Neural cell (in vitro differentiated cells): ENCODE measurements at regions not wholly inside any gene's neighbourhood (a gene's known extent, or its start where the extent isn't known, plus 50 kb on each side); places are given as distances from the start of the nearest gene placed in this dataset.

Source experiments
- EP300 ChIP-seq: fragments of 450-650 bp; conservative IDR thresholded peaks from 2 replicates; pipeline ENCODE4 v1.6.1; 2014; ENCODE audit warnings: antibody characterized with exemption, mild to moderate bottlenecking, moderate library complexity; ENCODE audit not compliant: poor library complexity, severe bottlenecking
- EZH2 ChIP-seq: fragments of 200-600, 300-800 bp; shearing (Covaris generic), sonication (generic); IDR thresholded peaks from 2 replicates; pipeline ENCODE4 v1.6.1; 2014; ENCODE audit warnings: antibody characterized with exemption, low read length, borderline replicate concordance, mild to moderate bottlenecking; ENCODE audit not compliant: insufficient read depth, poor library complexity, severe bottlenecking
- MXI1 ChIP-seq: fragments of 450-650 bp; conservative IDR thresholded peaks from 2 replicates; pipeline ENCODE4 v1.6.1; 2014; ENCODE audit warnings: antibody characterized with exemption, mild to moderate bottlenecking; ENCODE audit not compliant: poor library complexity, severe bottlenecking
- POLR2AphosphoS5 ChIP-seq: IDR thresholded peaks from 2 replicates; pipeline ENCODE4 v1.6.1; 2012
- RAD21 ChIP-seq: fragments of 450-650 bp; conservative IDR thresholded peaks from 2 replicates; pipeline ENCODE4 v1.6.1; 2014; ENCODE audit warnings: antibody characterized with exemption, mild to moderate bottlenecking, moderate library complexity
- REST ChIP-seq: IDR thresholded peaks from 2 replicates; pipeline ENCODE4 v1.6.1; 2012; ENCODE audit warnings: borderline replicate concordance
- SMC3 ChIP-seq: fragments of 450-650 bp; conservative IDR thresholded peaks from 2 replicates; pipeline ENCODE4 v1.6.1; 2014; ENCODE audit warnings: antibody characterized with exemption, mild to moderate bottlenecking, moderate library complexity; ENCODE audit not compliant: poor library complexity
- TF ChIP-seq, protein P1 (sequence below): fragments of 450-650 bp; IDR thresholded peaks from 2 replicates; pipeline ENCODE4 v1.5.1; 2014; ENCODE audit warnings: antibody characterized with exemption, mild to moderate bottlenecking, moderate library complexity; ENCODE audit not compliant: poor library complexity, severe bottlenecking

DNA sequence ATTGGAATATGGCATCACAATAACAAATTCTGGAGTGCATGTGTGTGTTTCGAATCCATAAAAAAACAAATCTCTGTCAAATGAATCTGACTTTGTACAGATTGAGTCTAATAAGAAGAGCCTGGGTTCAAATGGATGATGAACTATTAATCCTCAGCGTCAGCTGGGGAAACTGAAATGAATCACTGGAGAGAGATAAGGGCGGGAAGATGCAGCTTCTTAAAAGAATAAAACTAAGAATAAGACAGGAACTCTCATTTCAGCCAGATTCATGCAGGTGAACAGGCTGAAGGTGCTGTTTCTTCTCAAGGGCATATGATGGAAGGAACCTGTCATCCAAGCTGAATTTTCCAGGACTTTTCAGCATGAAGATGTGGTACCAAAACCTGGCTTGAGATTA, 202.6 kb upstream of the TRIB2 start:
- TF ChIP-seq RAD21: no peak
- TF ChIP-seq, protein P1, sequence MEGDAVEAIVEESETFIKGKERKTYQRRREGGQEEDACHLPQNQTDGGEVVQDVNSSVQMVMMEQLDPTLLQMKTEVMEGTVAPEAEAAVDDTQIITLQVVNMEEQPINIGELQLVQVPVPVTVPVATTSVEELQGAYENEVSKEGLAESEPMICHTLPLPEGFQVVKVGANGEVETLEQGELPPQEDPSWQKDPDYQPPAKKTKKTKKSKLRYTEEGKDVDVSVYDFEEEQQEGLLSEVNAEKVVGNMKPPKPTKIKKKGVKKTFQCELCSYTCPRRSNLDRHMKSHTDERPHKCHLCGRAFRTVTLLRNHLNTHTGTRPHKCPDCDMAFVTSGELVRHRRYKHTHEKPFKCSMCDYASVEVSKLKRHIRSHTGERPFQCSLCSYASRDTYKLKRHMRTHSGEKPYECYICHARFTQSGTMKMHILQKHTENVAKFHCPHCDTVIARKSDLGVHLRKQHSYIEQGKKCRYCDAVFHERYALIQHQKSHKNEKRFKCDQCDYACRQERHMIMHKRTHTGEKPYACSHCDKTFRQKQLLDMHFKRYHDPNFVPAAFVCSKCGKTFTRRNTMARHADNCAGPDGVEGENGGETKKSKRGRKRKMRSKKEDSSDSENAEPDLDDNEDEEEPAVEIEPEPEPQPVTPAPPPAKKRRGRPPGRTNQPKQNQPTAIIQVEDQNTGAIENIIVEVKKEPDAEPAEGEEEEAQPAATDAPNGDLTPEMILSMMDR: no peak
- TF ChIP-seq MXI1: no peak
- TF ChIP-seq POLR2AphosphoS5: no peak
- TF ChIP-seq EP300: no peak
- no peak for TF ChIP-seq EZH2
- no peak for TF ChIP-seq REST
- no peak for TF ChIP-seq SMC3
